22Rv1 (cell line): ENCODE measurements at regions not wholly inside any gene's neighbourhood (a gene's known extent, or its start where the extent isn't known, plus 50 kb on each side); places are given as distances from the start of the nearest gene placed in this dataset.

Experiments used
- ZFX ChIP-seq: fragments of 450-650 bp; IDR thresholded peaks from 2 replicates; pipeline ENCODE4 v1.6.1; 2017; ENCODE audit warnings: antibody characterized with exemption, borderline replicate concordance
- TF ChIP-seq, protein P1 (sequence below): fragments of 450-650 bp; IDR thresholded peaks from 2 replicates; pipeline ENCODE4 v1.5.1; 2017; ENCODE audit warnings: mild to moderate bottlenecking

DNA sequence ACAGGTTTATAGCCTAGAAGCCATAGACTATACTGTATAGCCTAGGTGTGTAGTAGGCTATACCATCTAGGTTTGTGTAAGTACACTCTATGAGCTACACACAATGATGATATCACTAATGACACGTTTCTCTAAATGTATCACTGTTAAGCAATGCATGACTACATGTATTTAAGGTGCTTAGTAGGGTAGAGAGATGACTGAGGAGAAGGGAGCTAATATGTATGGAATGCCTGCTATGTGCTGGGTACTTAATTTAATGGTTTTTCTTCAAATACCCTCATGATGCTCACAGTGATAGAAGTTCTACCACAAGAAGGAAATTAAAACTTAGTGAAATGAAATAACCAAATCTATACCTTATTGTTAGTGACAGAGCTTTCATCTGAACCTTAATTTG lies 1785.5 kb downstream of the EFNA5 start:
- TF ChIP-seq, protein P1, sequence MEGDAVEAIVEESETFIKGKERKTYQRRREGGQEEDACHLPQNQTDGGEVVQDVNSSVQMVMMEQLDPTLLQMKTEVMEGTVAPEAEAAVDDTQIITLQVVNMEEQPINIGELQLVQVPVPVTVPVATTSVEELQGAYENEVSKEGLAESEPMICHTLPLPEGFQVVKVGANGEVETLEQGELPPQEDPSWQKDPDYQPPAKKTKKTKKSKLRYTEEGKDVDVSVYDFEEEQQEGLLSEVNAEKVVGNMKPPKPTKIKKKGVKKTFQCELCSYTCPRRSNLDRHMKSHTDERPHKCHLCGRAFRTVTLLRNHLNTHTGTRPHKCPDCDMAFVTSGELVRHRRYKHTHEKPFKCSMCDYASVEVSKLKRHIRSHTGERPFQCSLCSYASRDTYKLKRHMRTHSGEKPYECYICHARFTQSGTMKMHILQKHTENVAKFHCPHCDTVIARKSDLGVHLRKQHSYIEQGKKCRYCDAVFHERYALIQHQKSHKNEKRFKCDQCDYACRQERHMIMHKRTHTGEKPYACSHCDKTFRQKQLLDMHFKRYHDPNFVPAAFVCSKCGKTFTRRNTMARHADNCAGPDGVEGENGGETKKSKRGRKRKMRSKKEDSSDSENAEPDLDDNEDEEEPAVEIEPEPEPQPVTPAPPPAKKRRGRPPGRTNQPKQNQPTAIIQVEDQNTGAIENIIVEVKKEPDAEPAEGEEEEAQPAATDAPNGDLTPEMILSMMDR: no peak
- TF ChIP-seq ZFX: no peak
